Small intestine (tissue), 7 donors: ENCODE measurements at regions not wholly inside any gene's neighbourhood (a gene's known extent, or its start where the extent isn't known, plus 50 kb on each side); places are given as distances from the start of the nearest gene placed in this dataset.

ENCODE experiments used
- DNase-seq, 2 donors: peaks; one replicate each; pipeline versions ENCODE4 v3.0.0 to v3.0.0-alpha.2; 2013
- FAIRE-seq: peaks from 2 replicates; lab custom pipeline; 2012; peaks lifted over from hg19 to GRCh38; lab: Jason Lieb, UNC
- H3K27ac ChIP-seq, 3 donors: one replicate each; pipeline ENCODE4 v1.5.1; 2013; ENCODE audit warnings: low read length in 2 of 3, mild to moderate bottlenecking in 2 of 3, control low read depth in 1 of 3, inconsistent platforms in 1 of 3, low read depth in 1 of 3, moderate library complexity in 1 of 3
- H3K27me3 ChIP-seq, 3 donors: one replicate each; pipeline ENCODE4 v1.6.1; 2013; ENCODE audit warnings: low read length in 3 of 3, inconsistent platforms in 1 of 3; ENCODE audit not compliant: control insufficient read depth in 3 of 3, insufficient read depth in 3 of 3
- H3K36me3 ChIP-seq, 3 donors: one replicate each; pipeline ENCODE4 v1.6.1; 2013; ENCODE audit warnings: low read length in 3 of 3, inconsistent platforms in 1 of 3, low read depth in 1 of 3, mild to moderate bottlenecking in 1 of 3, moderate library complexity in 1 of 3; ENCODE audit not compliant: control insufficient read depth in 3 of 3, insufficient read depth in 2 of 3
- H3K4me1 ChIP-seq, 3 donors: one replicate each; pipeline ENCODE4 v1.6.1; 2013; ENCODE audit warnings: low read length in 2 of 3, inconsistent platforms in 1 of 3, low read depth in 1 of 3, mild to moderate bottlenecking in 1 of 3, moderate library complexity in 1 of 3; ENCODE audit not compliant: control insufficient read depth in 3 of 3, insufficient read depth in 2 of 3
- H3K4me3 ChIP-seq, 3 donors: one replicate each; pipeline ENCODE4 v1.5.1; 2013; ENCODE audit warnings: low read length in 3 of 3, control low read depth in 1 of 3, inconsistent platforms in 1 of 3, low read depth in 1 of 3, mild to moderate bottlenecking in 1 of 3, moderate library complexity in 1 of 3
- H3K9me3 ChIP-seq, 2 donors: one replicate each; pipeline ENCODE4 v1.6.1; 2013; ENCODE audit warnings: low read depth in 1 of 2, low read length in 1 of 2; ENCODE audit not compliant: control insufficient read depth in 2 of 2, insufficient read depth in 1 of 2
- WGBS, 3 donors: extraction: QIAGEN DNeasy Blood & Tissue Kit; methylation state at CpG; one replicate each; pipeline ENCODE4 v1.1.7; 2013; 5-methylcytosine and 5-hydroxymethylcytosine counted together
- donor health status: healthy with polysubstance abuse.
- donor health status: control.
- donor health status: control.
- donor health status: Bipolar disorder and iron deficiency.
- donor health status: healthy.

DNA sequence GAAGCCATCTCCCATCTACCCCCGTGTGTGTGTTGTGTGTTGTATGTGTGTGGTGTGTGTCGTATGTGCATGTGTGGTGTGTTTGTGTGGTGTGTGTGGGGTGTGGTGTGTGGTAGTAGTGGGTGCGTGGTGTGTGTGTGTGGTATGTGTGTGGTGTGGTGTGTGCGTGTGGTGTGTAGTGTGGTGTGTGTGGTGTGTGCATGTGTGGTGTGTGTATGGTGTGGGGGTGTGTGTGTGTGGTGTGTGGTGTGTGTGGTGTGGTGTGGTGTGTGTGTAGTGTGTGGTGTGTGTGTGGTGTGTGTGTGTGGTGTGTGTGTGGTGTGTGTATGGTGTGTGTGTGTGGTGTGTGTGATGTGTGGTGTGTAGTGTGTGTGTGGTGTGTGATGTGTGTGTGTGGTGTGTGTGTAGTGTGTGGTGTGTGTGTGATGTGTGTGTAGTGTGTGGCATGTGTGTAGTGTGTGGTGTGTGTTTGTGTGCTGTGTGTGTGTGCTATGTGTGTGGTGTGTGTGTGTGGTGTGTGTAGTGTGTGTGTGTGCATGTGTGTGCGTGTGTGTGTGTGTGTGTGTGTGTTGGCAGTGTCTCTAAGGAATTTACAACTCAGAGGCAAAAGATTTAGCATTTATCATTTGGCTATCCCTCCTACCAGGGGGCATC lies 156.3 kb upstream of the TMEM108 start:
- Histone ChIP-seq H3K9me3 (no peaks in the 10 kb centered on the region), H3K27me3 (no peaks in the 10 kb centered on the region), H3K4me3 (no peak overlapping the region), H3K36me3 (no peaks in the 10 kb centered on the region), H3K4me1 (peaks cover 0 to 9% (median 0%) of the 10 kb centered on the region in 3 donors), H3K27ac (no peak overlapping the region)
- DNase-seq (no peak), FAIRE-seq (no peak)
- WGBS, 3 donors, result 56 to 66% (median 63%) methylated on average over 5 of the region's 5 CpGs

DNA sequence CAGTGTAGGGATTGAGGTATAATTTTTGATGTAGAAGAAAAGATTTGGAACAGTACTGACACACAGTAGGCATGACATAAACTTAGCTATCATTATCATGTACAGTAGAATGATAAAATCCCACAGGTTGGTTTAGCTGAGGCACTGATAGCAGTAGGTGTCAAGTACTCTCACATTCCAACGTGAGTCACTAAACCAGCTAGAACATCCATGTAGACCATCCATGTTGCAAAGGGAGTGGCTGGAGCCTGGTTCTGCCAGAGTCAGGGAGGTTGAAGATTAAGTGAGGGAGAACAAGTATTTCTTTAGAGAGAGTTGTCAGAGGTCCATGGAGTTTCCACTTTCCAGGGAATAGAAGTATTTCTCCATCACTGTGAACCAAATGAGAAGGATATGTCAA lies 157.2 kb upstream of the TMEM108 start:
- Histone ChIP-seq H3K27ac (no peak overlapping the region), H3K4me1 (peaks cover 0 to 9% (median 0%) of the 10 kb centered on the region in 3 donors), H3K36me3 (no peaks in the 10 kb centered on the region), H3K27me3 (no peaks in the 10 kb centered on the region), H3K9me3 (no peaks in the 10 kb centered on the region), H3K4me3 (no peak overlapping the region)
- DNase-seq (peak in 1 of 2 donors; percentile 22), FAIRE-seq (no peak)
- WGBS, 3 donors, result 48 to 88% (median 79%) methylated on average over 1 of the region's 1 CpG

DNA sequence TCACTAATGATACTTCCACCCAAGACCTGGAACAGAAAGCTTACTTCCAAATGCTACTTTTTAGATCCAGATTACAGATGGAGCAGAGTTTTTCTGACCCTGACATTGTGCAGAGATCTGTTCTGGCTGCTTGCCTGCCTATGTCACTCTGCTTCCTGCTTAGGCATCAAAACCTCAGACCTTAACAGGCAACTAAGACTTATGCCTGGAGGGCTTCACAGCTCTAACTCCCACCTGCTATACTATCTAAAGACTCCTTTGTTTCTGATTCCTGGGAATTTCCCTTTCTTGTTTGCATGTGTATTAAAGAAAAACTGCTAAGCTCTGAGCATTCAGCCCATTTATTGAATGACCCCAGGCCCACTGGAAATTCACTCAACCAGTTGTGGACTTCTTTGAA lies 157.4 kb upstream of the NPHP3 start:
- DNase-seq (no peak), FAIRE-seq (no peak)
- Histone ChIP-seq H3K4me1 (peaks cover 0 to 9% (median 0%) of the 10 kb centered on the region in 3 donors), H3K36me3 (no peaks in the 10 kb centered on the region), H3K9me3 (no peaks in the 10 kb centered on the region), H3K4me3 (no peak overlapping the region), H3K27me3 (no peaks in the 10 kb centered on the region), H3K27ac (no peak overlapping the region)

DNA sequence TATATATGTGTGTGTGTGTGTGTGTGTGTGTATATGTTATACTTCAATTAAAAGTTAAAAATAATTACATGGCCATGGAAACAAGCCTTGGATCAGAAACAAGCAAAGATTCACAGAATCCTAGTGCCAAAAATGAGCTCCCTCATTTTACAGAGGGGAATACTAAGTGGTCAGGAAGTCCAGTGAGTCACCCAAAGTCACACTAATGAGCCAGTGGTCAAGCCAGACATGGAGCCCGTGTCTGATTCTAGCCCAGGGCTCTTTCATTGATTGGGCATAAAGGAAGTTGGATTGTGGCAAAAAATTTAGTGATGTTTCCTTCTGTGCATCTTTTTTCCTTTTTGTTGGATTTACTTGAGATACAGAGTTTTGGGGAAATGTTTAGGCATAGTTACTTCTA lies 152.5 kb upstream of the NPHP3 start:
- no peak for FAIRE-seq
- Histone ChIP-seq H3K4me3 (no peak overlapping the region), H3K9me3 (no peaks in the 10 kb centered on the region), H3K27me3 (no peaks in the 10 kb centered on the region), H3K36me3 (no peaks in the 10 kb centered on the region), H3K27ac (no peak overlapping the region), H3K4me1 (no peaks in the 10 kb centered on the region)
- 67 to 70% (median 69%) methylated on average over 1 of the region's 1 CpG for WGBS, 3 donors
- no peak for DNase-seq

DNA sequence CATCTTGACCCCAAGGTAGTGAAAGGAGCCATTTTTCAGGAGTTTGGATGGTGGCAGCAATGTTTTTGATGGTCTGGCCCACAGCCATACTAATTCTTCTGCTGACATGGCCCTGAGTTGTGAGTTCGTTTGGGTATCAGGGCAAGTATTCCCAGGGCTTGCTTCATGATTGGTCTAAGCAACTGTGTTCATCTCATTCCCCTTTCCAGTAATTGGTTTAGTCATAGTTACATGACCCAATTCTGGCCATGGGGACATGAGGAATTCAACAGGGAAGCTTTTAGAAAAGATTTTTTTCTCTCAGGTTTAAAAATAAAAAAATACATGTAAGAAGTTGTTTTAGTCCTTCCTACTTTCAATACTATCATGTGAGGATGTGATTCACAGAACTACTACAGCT lies 150.5 kb upstream of the NPHP3 start:
- Histone ChIP-seq H3K27ac (no peak overlapping the region), H3K27me3 (no peaks in the 10 kb centered on the region), H3K4me3 (no peak overlapping the region), H3K4me1 (no peaks in the 10 kb centered on the region), H3K9me3 (no peaks in the 10 kb centered on the region), H3K36me3 (no peaks in the 10 kb centered on the region)
- FAIRE-seq (no peak), DNase-seq (no peak)
- 42 to 59% (median 49%) methylated on average over 1 of the region's 1 CpG for WGBS, 3 donors

DNA sequence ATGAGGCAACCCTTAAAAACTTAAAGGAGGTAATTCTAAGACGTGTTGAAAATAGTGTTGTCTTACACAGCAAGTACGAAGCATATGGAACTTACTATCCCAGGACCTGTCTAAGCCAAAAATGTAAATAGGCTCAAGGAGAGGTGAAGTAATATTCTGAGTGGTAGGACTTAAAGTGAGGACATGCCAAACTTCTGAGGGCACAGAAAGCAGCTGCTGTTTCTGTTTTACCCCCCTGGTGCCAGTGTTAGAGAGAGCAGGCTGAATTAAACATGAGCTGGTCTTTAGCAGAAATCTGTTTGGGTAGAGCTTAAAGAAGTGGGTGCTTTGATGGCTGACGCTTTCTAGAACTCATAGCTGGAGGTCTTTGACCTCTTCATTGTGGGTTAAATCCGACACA lies 149.7 kb upstream of the NPHP3 start:
- Histone ChIP-seq H3K4me1 (no peaks in the 10 kb centered on the region), H3K27me3 (no peaks in the 10 kb centered on the region), H3K27ac (no peak overlapping the region), H3K4me3 (no peak overlapping the region), H3K36me3 (no peaks in the 10 kb centered on the region), H3K9me3 (no peaks in the 10 kb centered on the region)
- DNase-seq (no peak), FAIRE-seq (no peak)
- WGBS, 3 donors, result 73 to 86% (median 78%) methylated on average over 4 of the region's 4 CpGs

DNA sequence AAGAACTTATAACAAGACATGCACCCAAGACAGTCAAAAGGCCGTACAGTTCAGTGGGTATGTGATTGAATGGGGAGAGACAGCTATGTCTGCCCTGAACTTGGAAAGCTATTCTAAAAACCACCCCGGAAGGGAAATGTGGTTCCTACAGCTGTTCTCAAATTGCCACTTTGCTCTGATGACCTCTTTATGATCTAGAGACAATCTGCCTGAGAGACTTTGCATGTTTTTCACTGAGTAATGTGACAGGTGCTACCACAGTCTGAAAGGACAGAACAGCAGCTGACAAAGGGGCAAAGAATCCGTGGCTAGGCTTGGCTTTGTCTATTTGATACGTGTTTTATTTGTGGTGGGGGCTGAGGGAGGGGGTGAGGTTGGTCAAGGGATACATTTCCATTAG lies 148.3 kb upstream of the NPHP3 start:
- WGBS, 3 donors, result 42 to 64% (median 57%) methylated on average over 4 of the region's 4 CpGs
- Histone ChIP-seq H3K27me3 (no peaks in the 10 kb centered on the region), H3K27ac (no peak overlapping the region), H3K9me3 (no peaks in the 10 kb centered on the region), H3K4me1 (no peaks in the 10 kb centered on the region), H3K36me3 (no peaks in the 10 kb centered on the region), H3K4me3 (no peak overlapping the region)
- no peak for DNase-seq
- no peak for FAIRE-seq

DNA sequence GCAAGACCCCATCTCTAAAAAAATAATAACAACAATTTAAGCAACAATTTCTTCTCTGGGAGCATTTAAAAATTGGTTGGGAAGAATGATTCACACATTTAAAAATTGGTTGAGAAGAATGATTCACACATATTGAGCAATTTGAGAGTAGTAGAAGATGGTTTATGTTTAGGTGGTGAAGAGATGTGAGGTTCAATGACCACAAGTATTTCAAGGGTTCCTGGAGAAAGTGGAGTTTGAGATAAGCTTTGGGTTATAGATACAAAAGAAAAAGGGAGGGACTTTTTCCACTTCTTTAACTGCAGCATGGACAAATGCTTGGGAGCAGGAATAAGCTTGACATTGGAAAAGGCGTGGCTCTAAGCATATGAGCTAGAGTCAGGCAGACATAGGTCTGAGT lies 145.7 kb upstream of the NPHP3 start:
- Histone ChIP-seq H3K9me3 (no peaks in the 10 kb centered on the region), H3K27me3 (no peaks in the 10 kb centered on the region), H3K27ac (no peak overlapping the region), H3K4me1 (no peaks in the 10 kb centered on the region), H3K36me3 (no peaks in the 10 kb centered on the region), H3K4me3 (no peak overlapping the region)
- FAIRE-seq (no peak), DNase-seq (no peak)
- 76 to 92% (median 90%) methylated on average over 1 of the region's 1 CpG for WGBS, 3 donors

DNA sequence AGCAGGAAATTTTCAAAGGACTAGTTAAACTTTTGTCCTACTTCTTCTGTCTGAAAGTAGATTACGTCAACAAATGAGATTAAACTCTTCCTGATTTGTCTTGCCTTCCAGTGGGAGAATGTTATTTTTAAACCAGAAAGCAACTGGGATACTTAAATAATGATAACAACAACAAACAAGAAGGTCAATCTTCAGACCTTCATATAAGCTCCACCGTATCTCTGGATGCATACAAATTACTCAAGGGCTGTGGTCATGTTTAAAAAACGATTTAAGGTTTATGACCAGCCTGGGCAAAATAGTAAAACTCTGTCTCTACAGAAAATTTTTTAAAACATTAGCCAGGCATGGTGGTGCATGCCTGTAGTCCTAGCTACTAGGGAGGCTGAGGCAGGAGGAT lies 145.3 kb upstream of the NPHP3 start:
- 46 to 65% (median 63%) methylated on average over 3 of the region's 3 CpGs for WGBS, 3 donors
- no peak for DNase-seq
- H3K36me3 ChIP-seq, result no peaks in the 10 kb centered on the region
- H3K9me3 ChIP-seq, result no peaks in the 10 kb centered on the region
- H3K4me1 ChIP-seq, result no peaks in the 10 kb centered on the region
- H3K4me3 ChIP-seq, result no peak overlapping the region
- FAIRE-seq, result no peak
- H3K27ac ChIP-seq, result no peak overlapping the region
- H3K27me3 ChIP-seq, result no peaks in the 10 kb centered on the region
